Erythroblast (primary cell): ENCODE measurements at regions not wholly inside any gene's neighbourhood (a gene's known extent, or its start where the extent isn't known, plus 50 kb on each side); places are given as distances from the start of the nearest gene placed in this dataset.

Source experiments
- GATA1 ChIP-seq: IDR thresholded peaks from 2 replicates; pipeline ENCODE4 v1.6.1; 2011; ENCODE audit warnings: low read depth, mild to moderate bottlenecking, control low read depth, low read length, moderate library complexity
- POLR2A ChIP-seq: IDR thresholded peaks from 2 replicates; pipeline ENCODE4 v1.6.1; 2011; ENCODE audit warnings: mild to moderate bottlenecking, low read length

DNA sequence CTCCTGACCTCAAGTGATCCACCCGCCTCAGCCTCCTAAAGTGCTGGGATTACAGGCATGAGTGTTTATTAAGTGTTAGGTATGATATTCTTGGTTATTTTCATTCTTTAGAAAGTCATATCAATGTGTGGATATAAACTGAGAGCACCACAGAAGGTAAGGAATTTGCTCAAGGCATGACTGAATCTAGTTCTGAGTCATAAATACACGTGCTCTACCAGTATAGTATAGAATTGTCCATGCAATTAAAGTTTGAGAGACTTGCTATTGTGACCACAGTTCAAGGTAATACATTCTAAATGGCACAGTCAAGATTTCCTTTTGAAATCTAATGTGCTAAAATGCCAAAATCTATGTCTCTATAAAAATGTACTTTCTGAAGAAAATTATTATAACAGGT is 401.1 kb upstream of the CHRM3 start:
- no peak for TF ChIP-seq POLR2A
- no peak for TF ChIP-seq GATA1
